Natural killer cell (primary cell): ENCODE measurements at regions not wholly inside any gene's neighbourhood (a gene's known extent, or its start where the extent isn't known, plus 50 kb on each side); places are given as distances from the start of the nearest gene placed in this dataset.
A peak's percentile ranks its signal among the peaks of the same experiment; 100 is the strongest.
"Not testable (repeated sequence)": the region's sequence is repeated elsewhere in the genome, so short reads cannot be mapped to it uniquely, and the experiment has no call there.

Experiments
- ATAC-seq, 3 donors: fragments of 150-1000 bp in 2 of 3; fragments of 200-7000 bp in 1 of 3; cut with Tn5 transposase; 1 replicate in 1 of 3; 2 replicates in 2 of 3; pipeline ENCODE4 v1.10.0; 2021; ENCODE audit warnings: mild to moderate bottlenecking in 2 of 3, moderate library complexity in 2 of 3
- DNase-seq, 2 donors: peaks; one replicate each; pipeline versions ENCODE4 v3.0.0 to v3.0.0-alpha.2; 2013 to 2021; ENCODE audit warnings: mixed read lengths in 1 of 2
- H3K27ac ChIP-seq: one replicate; pipeline ENCODE4 v1.5.1; 2013; ENCODE audit warnings: mild to moderate bottlenecking, low read length
- H3K27me3 ChIP-seq: one replicate; pipeline ENCODE4 v1.6.1; 2013; ENCODE audit warnings: low read length; ENCODE audit not compliant: control insufficient read depth, insufficient read depth
- H3K36me3 ChIP-seq: one replicate; pipeline ENCODE4 v1.6.1; 2013; ENCODE audit warnings: low read length; ENCODE audit not compliant: control insufficient read depth, insufficient read depth
- H3K4me1 ChIP-seq: one replicate; pipeline ENCODE4 v1.6.1; 2013; ENCODE audit warnings: low read length; ENCODE audit not compliant: control insufficient read depth, insufficient read depth
- H3K4me3 ChIP-seq: one replicate; pipeline ENCODE4 v1.5.1; 2013; ENCODE audit warnings: low read length
- H3K9me3 ChIP-seq: one replicate; pipeline ENCODE4 v1.6.1; 2013; ENCODE audit warnings: low read length; ENCODE audit not compliant: control insufficient read depth, insufficient read depth
- H3K27ac Mint-ChIP-seq, 2 donors: one replicate each; pipeline ENCODE4 v1.8.0; 2022; ENCODE audit warnings: mild to moderate bottlenecking in 2 of 2, mixed read lengths in 2 of 2, moderate library complexity in 1 of 2
- H3K27me3 Mint-ChIP-seq, 2 donors: one replicate each; pipeline ENCODE4 v1.8.0; 2022; ENCODE audit warnings: low read depth in 2 of 2, mixed read lengths in 2 of 2
- H3K36me3 Mint-ChIP-seq: one replicate; pipeline ENCODE4 v1.8.0; 2022; ENCODE audit warnings: mixed read lengths
- H3K4me1 Mint-ChIP-seq, 2 donors: one replicate each; pipeline ENCODE4 v1.8.0; 2022; ENCODE audit warnings: mixed read lengths in 2 of 2
- H3K4me3 Mint-ChIP-seq: one replicate; pipeline ENCODE4 v1.8.0; 2022; ENCODE audit warnings: mild to moderate bottlenecking, moderate library complexity, mixed read lengths
- H3K9me3 Mint-ChIP-seq, 2 donors: one replicate each; pipeline ENCODE4 v1.8.0; 2022; ENCODE audit warnings: mixed read lengths in 2 of 2
- CTCF ChIP-seq: fragments of 200-600 bp; IDR thresholded peaks from one replicate; pipeline ENCODE4 v1.8.0; 2022; ENCODE audit warnings: antibody characterized with exemption
- WGBS: methylation state at CpG from one replicate; pipeline ENCODE4 v1.1.7; 2013; ENCODE audit warnings: missing lambda C conversion rate; ENCODE audit not compliant: insufficient coverage; 5-methylcytosine and 5-hydroxymethylcytosine counted together
- intact Hi-C: fragments of 100-400 bp; cut with micrococcal nuclease; formaldehyde crosslinking; loops from one replicate; pipeline ENCODE4 v1.14.2; 2022

GRCh38 chr4:118410138-118410537, 57.3 kb upstream of the PRSS12 start:
- no peak overlapping the region for H3K27ac ChIP-seq
- Mint-ChIP-seq H3K36me3 (no peaks in the 10 kb centered on the region), H3K27me3 (no peaks in the 10 kb centered on the region), H3K4me1 (no peaks in the 10 kb centered on the region), H3K9me3 (peaks cover 0 to 3% of the 10 kb centered on the region in 2 donors), H3K27ac (no peak overlapping the region), H3K4me3 (no peak overlapping the region)
- intact Hi-C loops, result no loop called here
- no peaks in the 10 kb centered on the region for H3K9me3 ChIP-seq
- H3K36me3 ChIP-seq, result no peaks in the 10 kb centered on the region
- H3K4me3 ChIP-seq, result no peak overlapping the region
- H3K27me3 ChIP-seq, result no peaks in the 10 kb centered on the region
- 94% methylated on average over 3 of the region's 3 CpGs for WGBS
- no peak for TF ChIP-seq CTCF
- no peaks in the 10 kb centered on the region for H3K4me1 ChIP-seq
- ATAC-seq, result no peak
- DNase-seq, result no peak

GRCh38 chr4:118417325-118417724, 64.5 kb upstream of the PRSS12 start:
- Histone ChIP-seq H3K4me1 (no peaks in the 10 kb centered on the region), H3K4me3 (no peak overlapping the region), H3K27ac (no peak overlapping the region), H3K27me3 (no peaks in the 10 kb centered on the region), H3K9me3 (no peaks in the 10 kb centered on the region), H3K36me3 (no peaks in the 10 kb centered on the region)
- Mint-ChIP-seq H3K4me1 (no peaks in the 10 kb centered on the region), H3K27ac (no peak overlapping the region), H3K36me3 (no peaks in the 10 kb centered on the region), H3K27me3 (no peaks in the 10 kb centered on the region), H3K9me3 (no peaks in the 10 kb centered on the region), H3K4me3 (no peak overlapping the region)
- DNase-seq (no peak), ATAC-seq (no peak)
- no peak for TF ChIP-seq CTCF
- intact Hi-C loops, result no loop called here

GRCh38 chr4:118417800-118418199, 65.0 kb upstream of the PRSS12 start:
- H3K4me1 Mint-ChIP-seq, DNase-seq, H3K27ac Mint-ChIP-seq, H3K36me3 Mint-ChIP-seq, H3K4me3 ChIP-seq, H3K27me3 Mint-ChIP-seq, H3K9me3 Mint-ChIP-seq, intact Hi-C loops, H3K27me3 ChIP-seq, H3K9me3 ChIP-seq, H3K4me1 ChIP-seq, ATAC-seq, H3K4me3 Mint-ChIP-seq, H3K27ac ChIP-seq, H3K36me3 ChIP-seq: not testable (repeated sequence)
- 92% methylated on average over 4 of the region's 5 CpGs for WGBS

GRCh38 chr4:118418396-118418795, 65.6 kb upstream of the PRSS12 start:
- H3K27ac ChIP-seq, H3K27me3 Mint-ChIP-seq, intact Hi-C loops, H3K36me3 Mint-ChIP-seq, H3K9me3 ChIP-seq, DNase-seq, H3K4me3 Mint-ChIP-seq, H3K27ac Mint-ChIP-seq, H3K4me3 ChIP-seq, H3K27me3 ChIP-seq, ATAC-seq, H3K4me1 Mint-ChIP-seq, H3K4me1 ChIP-seq, H3K36me3 ChIP-seq, H3K9me3 Mint-ChIP-seq: not testable (repeated sequence)
- WGBS, result 76% methylated on average over 2 of the region's 2 CpGs

- H3K4me3 ChIP-seq, H3K4me1 ChIP-seq, H3K27me3 Mint-ChIP-seq, intact Hi-C loops, H3K27ac Mint-ChIP-seq, ATAC-seq, H3K36me3 Mint-ChIP-seq, H3K27ac ChIP-seq, H3K4me1 Mint-ChIP-seq, H3K27me3 ChIP-seq, DNase-seq, H3K36me3 ChIP-seq, H3K9me3 Mint-ChIP-seq, H3K4me3 Mint-ChIP-seq, H3K9me3 ChIP-seq: not testable (repeated sequence)
- WGBS, result 87% methylated on average over 6 of the region's 7 CpGs
Observed at GRCh38 chr4:118419626-118420025, 66.8 kb upstream of the PRSS12 start.

- H3K36me3 ChIP-seq, H3K4me1 ChIP-seq, H3K4me3 Mint-ChIP-seq, H3K27me3 Mint-ChIP-seq, H3K9me3 ChIP-seq, H3K4me3 ChIP-seq, H3K36me3 Mint-ChIP-seq, H3K9me3 Mint-ChIP-seq, H3K27ac Mint-ChIP-seq, H3K27me3 ChIP-seq, H3K27ac ChIP-seq, H3K4me1 Mint-ChIP-seq, intact Hi-C loops, ATAC-seq: not testable (repeated sequence)
- WGBS, result 0% methylated on average over 1 of the region's 5 CpGs
- peak in 1 of 2 donors; percentile 33 for DNase-seq
Observed at GRCh38 chr4:118424062-118424461, 71.3 kb upstream of the PRSS12 start.

GRCh38 chr4:118428881-118429280, 76.1 kb upstream of the PRSS12 start:
- H3K4me3 Mint-ChIP-seq, H3K27ac ChIP-seq, intact Hi-C loops, H3K4me1 ChIP-seq, ATAC-seq, H3K4me1 Mint-ChIP-seq, H3K27me3 Mint-ChIP-seq, H3K4me3 ChIP-seq, DNase-seq, H3K9me3 ChIP-seq, H3K9me3 Mint-ChIP-seq, H3K36me3 Mint-ChIP-seq, H3K36me3 ChIP-seq, H3K27ac Mint-ChIP-seq, H3K27me3 ChIP-seq: not testable (repeated sequence)
- no CpG with 5 or more reads among the region's 1 CpG for WGBS
